Suprapubic skin (tissue), 4 donors: ENCODE measurements at regions not wholly inside any gene's neighbourhood (a gene's known extent, or its start where the extent isn't known, plus 50 kb on each side); places are given as distances from the start of the nearest gene placed in this dataset.

Experiments
- DNase-seq, 2 donors: peaks; one replicate each; pipeline ENCODE4 v3.0.0-alpha.2; 2019; ENCODE audit warnings: low spot score in 2 of 2
- H3K27ac ChIP-seq: fragments of 200-600 bp; sonication (generic); one replicate; pipeline ENCODE4 v1.5.1; 2019
- H3K27me3 ChIP-seq: fragments of 200-600 bp; sonication (generic); one replicate; pipeline ENCODE4 v1.5.1; 2019
- H3K36me3 ChIP-seq: fragments of 200-600 bp; sonication (generic); one replicate; pipeline ENCODE4 v1.5.1; 2019
- H3K4me1 ChIP-seq: fragments of 200-600 bp; sonication (generic); one replicate; pipeline ENCODE4 v1.5.1; 2019
- H3K4me3 ChIP-seq: fragments of 200-600 bp; sonication (generic); one replicate; pipeline ENCODE4 v1.5.1; 2019; ENCODE audit warnings: mild to moderate bottlenecking
- H3K9me3 ChIP-seq: fragments of 200-600 bp; sonication (generic); one replicate; pipeline ENCODE4 v1.5.1; 2019
- EP300 ChIP-seq: sonication (generic); formaldehyde crosslinking; IDR thresholded peaks from one replicate; pipeline ENCODE4 v1.6.1; 2017; ENCODE audit warnings: antibody characterized with exemption
- POLR2A ChIP-seq, 2 donors: fragments of 450-650 bp; IDR thresholded peaks; one replicate each; pipeline ENCODE4 v1.6.1; 2017; ENCODE audit warnings: antibody characterized with exemption in 2 of 2, mild to moderate bottlenecking in 2 of 2, moderate library complexity in 2 of 2
- POLR2AphosphoS5 ChIP-seq, 3 donors: sonication (generic); formaldehyde crosslinking; IDR thresholded peaks; one replicate each; pipeline ENCODE4 v1.6.1; 2017; ENCODE audit warnings: antibody characterized with exemption in 3 of 3
- WGBS: methylation state at CpG from one replicate; pipeline ENCODE4 v1.1.5; 2018; 5-methylcytosine and 5-hydroxymethylcytosine counted together
- TF ChIP-seq, protein P1 (sequence below), 2 donors: fragments of 200-600 bp in 1 of 2; fragments of 450-650 bp in 1 of 2; sonication (generic) in 1 of 2; IDR thresholded peaks; one replicate each; pipeline ENCODE4 v1.5.1; 2016 to 2019; ENCODE audit warnings: antibody characterized with exemption in 2 of 2, mild to moderate bottlenecking in 1 of 2, moderate library complexity in 1 of 2

DNA sequence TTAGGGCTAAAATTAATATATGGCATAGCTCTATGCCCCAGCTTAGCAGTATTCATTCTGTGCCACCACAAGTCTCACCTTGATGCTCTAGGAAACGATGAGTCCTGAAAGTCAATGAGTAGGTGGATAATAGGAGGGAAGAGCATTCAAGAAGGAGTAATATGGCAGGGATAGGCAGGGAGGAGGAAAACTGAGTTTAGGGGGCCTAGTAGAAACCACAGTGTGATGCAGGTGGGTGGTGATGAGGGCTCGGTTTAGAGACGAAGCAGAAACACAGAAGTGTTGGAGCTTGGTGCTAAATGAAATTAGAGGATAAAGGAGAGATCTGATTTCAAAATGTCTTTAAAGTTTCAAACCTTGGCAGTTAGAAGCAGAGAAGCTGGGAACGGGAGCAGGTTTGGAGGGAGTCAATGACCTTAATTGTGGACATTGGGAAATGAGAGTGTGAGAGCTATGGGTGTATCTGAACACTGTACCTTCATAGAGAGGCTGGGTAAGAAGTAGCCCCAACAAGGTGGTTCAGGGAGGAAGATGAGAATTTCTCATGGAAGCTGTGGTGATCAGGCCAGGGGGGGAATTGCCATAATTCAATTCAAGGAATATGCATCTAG, 144.7 kb upstream of the CPSF6 start:
- no peak overlapping the region for H3K4me3 ChIP-seq
- 67% methylated on average over 4 of the region's 4 CpGs for WGBS
- no peaks in the 10 kb centered on the region for H3K9me3 ChIP-seq
- H3K36me3 ChIP-seq = no peaks in the 10 kb centered on the region
- no peak overlapping the region for H3K27ac ChIP-seq
- no peak for TF ChIP-seq EP300
- TF ChIP-seq POLR2AphosphoS5 (IDR thresholded peaks at IDR 0.05) = no peak
- TF ChIP-seq POLR2A (IDR thresholded peaks at IDR 0.05) = no peak
- TF ChIP-seq, protein P1, sequence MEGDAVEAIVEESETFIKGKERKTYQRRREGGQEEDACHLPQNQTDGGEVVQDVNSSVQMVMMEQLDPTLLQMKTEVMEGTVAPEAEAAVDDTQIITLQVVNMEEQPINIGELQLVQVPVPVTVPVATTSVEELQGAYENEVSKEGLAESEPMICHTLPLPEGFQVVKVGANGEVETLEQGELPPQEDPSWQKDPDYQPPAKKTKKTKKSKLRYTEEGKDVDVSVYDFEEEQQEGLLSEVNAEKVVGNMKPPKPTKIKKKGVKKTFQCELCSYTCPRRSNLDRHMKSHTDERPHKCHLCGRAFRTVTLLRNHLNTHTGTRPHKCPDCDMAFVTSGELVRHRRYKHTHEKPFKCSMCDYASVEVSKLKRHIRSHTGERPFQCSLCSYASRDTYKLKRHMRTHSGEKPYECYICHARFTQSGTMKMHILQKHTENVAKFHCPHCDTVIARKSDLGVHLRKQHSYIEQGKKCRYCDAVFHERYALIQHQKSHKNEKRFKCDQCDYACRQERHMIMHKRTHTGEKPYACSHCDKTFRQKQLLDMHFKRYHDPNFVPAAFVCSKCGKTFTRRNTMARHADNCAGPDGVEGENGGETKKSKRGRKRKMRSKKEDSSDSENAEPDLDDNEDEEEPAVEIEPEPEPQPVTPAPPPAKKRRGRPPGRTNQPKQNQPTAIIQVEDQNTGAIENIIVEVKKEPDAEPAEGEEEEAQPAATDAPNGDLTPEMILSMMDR (IDR thresholded peaks at IDR 0.05) = no peak
- H3K4me1 ChIP-seq = no peaks in the 10 kb centered on the region
- DNase-seq = no peak
- no peaks in the 10 kb centered on the region for H3K27me3 ChIP-seq

GRCh38 chr12:69095765-69096477, 143.4 kb upstream of the CPSF6 start:
- TF ChIP-seq, protein P1 (IDR thresholded peaks at IDR 0.05) = no peak
- TF ChIP-seq POLR2A (IDR thresholded peaks at IDR 0.05) (no peak), POLR2AphosphoS5 (IDR thresholded peaks at IDR 0.05) (no peak), EP300 (no peak)
- no peak for DNase-seq
- Histone ChIP-seq H3K27me3 (no peaks in the 10 kb centered on the region), H3K36me3 (no peaks in the 10 kb centered on the region), H3K4me3 (no peak overlapping the region), H3K9me3 (no peaks in the 10 kb centered on the region), H3K4me1 (no peaks in the 10 kb centered on the region), H3K27ac (no peak overlapping the region)
- WGBS = 67% methylated on average over 9 of the region's 9 CpGs

- TF ChIP-seq, protein P1 (IDR thresholded peaks at IDR 0.05) = no peak
- TF ChIP-seq EP300 (no peak), POLR2A (IDR thresholded peaks at IDR 0.05) (no peak), POLR2AphosphoS5 (IDR thresholded peaks at IDR 0.05) (no peak)
- H3K4me3 ChIP-seq = no peak overlapping the region
- H3K9me3 ChIP-seq = no peaks in the 10 kb centered on the region
- no peaks in the 10 kb centered on the region for H3K36me3 ChIP-seq
- DNase-seq = no peak
- no peaks in the 10 kb centered on the region for H3K27me3 ChIP-seq
- H3K27ac ChIP-seq = no peak overlapping the region
- no peaks in the 10 kb centered on the region for H3K4me1 ChIP-seq
- 34% methylated on average over 1 of the region's 1 CpG for WGBS
Measured at GRCh38 chr12:69096669-69097335, 142.6 kb upstream of the CPSF6 start.

- Histone ChIP-seq H3K4me3 (no peak overlapping the region), H3K36me3 (no peaks in the 10 kb centered on the region), H3K9me3 (no peaks in the 10 kb centered on the region), H3K27ac (no peak overlapping the region), H3K4me1 (no peaks in the 10 kb centered on the region), H3K27me3 (no peaks in the 10 kb centered on the region)
- TF ChIP-seq POLR2A (IDR thresholded peaks at IDR 0.05) = no peak
- TF ChIP-seq, protein P1 (IDR thresholded peaks at IDR 0.05) = no peak
- no peak for TF ChIP-seq EP300
- no peak for TF ChIP-seq POLR2AphosphoS5 (IDR thresholded peaks at IDR 0.05)
- DNase-seq = no peak
- WGBS = 51% methylated on average over 6 of the region's 6 CpGs
Measured at GRCh38 chr12:69097619-69098368, 141.6 kb upstream of the CPSF6 start.
